SK-N-SH treated with all-trans-retinoic acid at 6 μM for 48 hours (cell line): ENCODE measurements at regions not wholly inside any gene's neighbourhood (a gene's known extent, or its start where the extent isn't known, plus 50 kb on each side); places are given as distances from the start of the nearest gene placed in this dataset.
"Not testable (repeated sequence)": the region's sequence is repeated elsewhere in the genome, so short reads cannot be mapped to it uniquely, and the experiment has no call there.

Source experiments
- ATAC-seq: fragments of 200-7000 bp; cut with Tn5 transposase; 3 replicates; pipeline ENCODE4 v1.9.1; 2020; ENCODE audit warnings: mild to moderate bottlenecking, moderate library complexity
- ARNTL ChIP-seq: fragments of 450-650 bp; formaldehyde crosslinking; IDR thresholded peaks from 2 replicates; pipeline ENCODE4 v1.5.0; 2020; ENCODE audit warnings: low read depth, mild to moderate bottlenecking, moderate library complexity, borderline replicate concordance
- BACH2 ChIP-seq: fragments of 250-450 bp; sonication (Bioruptor Pico); IDR thresholded peaks from 2 replicates; pipeline ENCODE4 v1.9.0; 2021; ENCODE audit warnings: mild to moderate bottlenecking, borderline replicate concordance
- CSDC2 ChIP-seq: fragments of 250-450 bp; sonication (Bioruptor Pico); IDR thresholded peaks from 2 replicates; pipeline ENCODE4 v1.5.0; 2020; ENCODE audit warnings: mild to moderate bottlenecking, moderate library complexity
- CSRNP3 ChIP-seq: fragments of 250-450 bp; sonication (Bioruptor Pico); IDR thresholded peaks from 2 replicates; pipeline ENCODE4 v1.5.1; 2021; ENCODE audit warnings: mild to moderate bottlenecking, moderate library complexity
- ESRRG ChIP-seq: fragments of 250-450 bp; sonication (Bioruptor Pico); IDR thresholded peaks from 2 replicates; pipeline ENCODE4 v1.6.1; 2021; ENCODE audit warnings: mild to moderate bottlenecking
- GLIS3 ChIP-seq: fragments of 250-450 bp; sonication (Bioruptor Pico); IDR thresholded peaks from 2 replicates; pipeline ENCODE4 v1.5.0; 2020; ENCODE audit warnings: mild to moderate bottlenecking, moderate library complexity
- ISL1 ChIP-seq: fragments of 250-450 bp; sonication (Bioruptor Pico); IDR thresholded peaks from 2 replicates; pipeline ENCODE4 v2.1.2; 2022; ENCODE audit warnings: mild to moderate bottlenecking, moderate library complexity
- OSR1 ChIP-seq: fragments of 250-450 bp; sonication (Bioruptor Pico); IDR thresholded peaks from 2 replicates; pipeline ENCODE4 v1.8.0; 2022; ENCODE audit warnings: moderate library complexity, mild to moderate bottlenecking, inconsistent platforms
- POU6F1 ChIP-seq: fragments of 250-450 bp; sonication (Bioruptor Pico); IDR thresholded peaks from 2 replicates; pipeline ENCODE4 v1.8.0; 2021; ENCODE audit warnings: low read depth, mild to moderate bottlenecking, moderate library complexity, borderline replicate concordance
- RARB ChIP-seq: fragments of 250-450 bp; sonication (Bioruptor Pico); IDR thresholded peaks from 2 replicates; pipeline ENCODE4 v1.8.0; 2021; ENCODE audit warnings: mild to moderate bottlenecking, moderate library complexity
- SNAI2 ChIP-seq: fragments of 250-450 bp; sonication (Bioruptor Pico); IDR thresholded peaks from 2 replicates; pipeline ENCODE4 v1.5.0; 2020; ENCODE audit warnings: mild to moderate bottlenecking, moderate library complexity
- TCF4 ChIP-seq: fragments of 250-450 bp; sonication (Bioruptor Pico); IDR thresholded peaks from 2 replicates; pipeline ENCODE4 v1.8.0; 2021; ENCODE audit warnings: mild to moderate bottlenecking, moderate library complexity, borderline replicate concordance
- TSHZ2 ChIP-seq: fragments of 250-450 bp; sonication (Bioruptor Pico); IDR thresholded peaks from 2 replicates; pipeline ENCODE4 v1.5.0; 2020; ENCODE audit warnings: mild to moderate bottlenecking, moderate library complexity
- ZC3H10 ChIP-seq: fragments of 250-450 bp; sonication (Bioruptor Pico); IDR thresholded peaks from 2 replicates; pipeline ENCODE4 v1.5.1; 2021; ENCODE audit warnings: mild to moderate bottlenecking, moderate library complexity
- ZFP3 ChIP-seq: fragments of 250-450 bp; sonication (Bioruptor Pico); IDR thresholded peaks from 2 replicates; pipeline ENCODE4 v1.5.0; 2020; ENCODE audit warnings: mild to moderate bottlenecking, moderate library complexity
- ZNF565 ChIP-seq: fragments of 450-650 bp; formaldehyde crosslinking; conservative IDR thresholded peaks from 2 replicates; pipeline ENCODE4 v1.5.0; 2020; ENCODE audit warnings: low read depth, mild to moderate bottlenecking, moderate library complexity
- ZNF70 ChIP-seq: fragments of 450-650 bp; formaldehyde crosslinking; IDR thresholded peaks from 2 replicates; pipeline ENCODE4 v1.5.0; 2020; ENCODE audit warnings: mild to moderate bottlenecking, moderate library complexity
- ZNF8 ChIP-seq: fragments of 450-650 bp; formaldehyde crosslinking; IDR thresholded peaks from 2 replicates; pipeline ENCODE4 v1.5.0; 2020; ENCODE audit warnings: mild to moderate bottlenecking, moderate library complexity

GRCh38 chr12:73632661-73633060 lies 905.0 kb upstream of the ATXN7L3B start (continued):
- TF ChIP-seq POU6F1 (CRISPR knock-in tag) (no peak), BACH2 (CRISPR knock-in tag) (no peak), ZNF8 (no peak), ZC3H10 (CRISPR knock-in tag) (no peak), ISL1 (CRISPR knock-in tag) (no peak)

GRCh38 chr12:73639397-73639796 lies 898.2 kb upstream of the ATXN7L3B start:
- ATAC-seq: not testable (repeated sequence)

GRCh38 chr12:73656375-73656774 lies 881.3 kb upstream of the ATXN7L3B start:
- TF ChIP-seq POU6F1 (CRISPR knock-in tag): no peak
- no peak for ATAC-seq

GRCh38 chr12:73659802-73660201 lies 877.8 kb upstream of the ATXN7L3B start:
- TF ChIP-seq ESRRG (CRISPR knock-in tag) (no peak), GLIS3 (CRISPR knock-in tag) (no peak), ARNTL (CRISPR knock-in tag) (no peak), CSRNP3 (CRISPR knock-in tag) (no peak), ZNF565 (CRISPR knock-in tag) (no peak), RARB (no peak), TCF4 (CRISPR knock-in tag) (no peak), SNAI2 (no peak), ZNF70 (CRISPR knock-in tag) (no peak)
- ATAC-seq: no peak

GRCh38 chr12:73665193-73665592 lies 872.4 kb upstream of the ATXN7L3B start:
- no peak for TF ChIP-seq TSHZ2
- no peak for TF ChIP-seq SNAI2
- no peak for TF ChIP-seq CSDC2 (CRISPR knock-in tag)
- TF ChIP-seq ZNF8: no peak
- TF ChIP-seq ARNTL (CRISPR knock-in tag): no peak
- no peak for TF ChIP-seq BACH2 (CRISPR knock-in tag)
- no peak for TF ChIP-seq OSR1
- no peak for TF ChIP-seq ZFP3 (CRISPR knock-in tag)
- no peak for TF ChIP-seq ZNF70 (CRISPR knock-in tag)
- TF ChIP-seq CSRNP3 (CRISPR knock-in tag): no peak
- no peak for TF ChIP-seq ZNF565 (CRISPR knock-in tag)
- TF ChIP-seq, all 23 proteins: peak for 0
- ATAC-seq: no peak

GRCh38 chr12:73671550-73671949 lies 866.1 kb upstream of the ATXN7L3B start:
- not testable (repeated sequence) for ATAC-seq
